ENCODE measurements at regions not wholly inside any gene's neighbourhood (a gene's known extent, or its start where the extent isn't known, plus 50 kb on each side); places are given as distances from the start of the nearest gene placed in this dataset.
"Not testable (repeated sequence)": the region's sequence is repeated elsewhere in the genome, so short reads cannot be mapped to it uniquely, and the experiment has no call there.

DNA sequence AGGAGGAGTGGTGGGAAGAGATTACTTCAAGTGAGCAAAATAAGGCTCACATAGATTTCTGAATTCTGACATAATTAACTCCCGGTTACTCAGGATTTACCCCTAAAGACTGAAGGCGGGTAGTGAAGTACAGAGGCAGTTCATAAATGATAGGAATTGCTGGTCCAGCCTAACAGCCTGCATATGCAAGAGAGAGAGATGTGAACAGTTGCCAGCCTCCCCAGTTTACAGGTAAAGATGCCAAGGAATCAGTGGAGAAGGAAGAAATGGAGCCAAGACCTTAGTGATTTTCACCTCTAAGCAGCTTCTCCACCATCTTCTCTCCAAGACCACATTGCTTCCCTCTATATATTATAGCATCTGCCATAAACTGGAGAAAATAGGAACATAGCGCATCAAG, 91.8 kb upstream of the THUMPD2 start:
- Mint-ChIP-seq H3K27me3 (ENCODE audit: unreplicated experiment) (peaks cover 7% of the 10 kb centered on the region), H3K36me3 (ENCODE audit: unreplicated experiment) (no peaks in the 10 kb centered on the region), H3K9me3 (ENCODE audit: unreplicated experiment) (peaks cover 5% of the 10 kb centered on the region), H3K27ac (ENCODE audit: unreplicated experiment) (no peak overlapping the region), H3K4me3 (ENCODE audit: unreplicated experiment) (no peak overlapping the region), H3K4me1 (ENCODE audit: low read depth, unreplicated experiment) (peaks cover 12% of the 10 kb centered on the region)
- TF ChIP-seq, protein P1, sequence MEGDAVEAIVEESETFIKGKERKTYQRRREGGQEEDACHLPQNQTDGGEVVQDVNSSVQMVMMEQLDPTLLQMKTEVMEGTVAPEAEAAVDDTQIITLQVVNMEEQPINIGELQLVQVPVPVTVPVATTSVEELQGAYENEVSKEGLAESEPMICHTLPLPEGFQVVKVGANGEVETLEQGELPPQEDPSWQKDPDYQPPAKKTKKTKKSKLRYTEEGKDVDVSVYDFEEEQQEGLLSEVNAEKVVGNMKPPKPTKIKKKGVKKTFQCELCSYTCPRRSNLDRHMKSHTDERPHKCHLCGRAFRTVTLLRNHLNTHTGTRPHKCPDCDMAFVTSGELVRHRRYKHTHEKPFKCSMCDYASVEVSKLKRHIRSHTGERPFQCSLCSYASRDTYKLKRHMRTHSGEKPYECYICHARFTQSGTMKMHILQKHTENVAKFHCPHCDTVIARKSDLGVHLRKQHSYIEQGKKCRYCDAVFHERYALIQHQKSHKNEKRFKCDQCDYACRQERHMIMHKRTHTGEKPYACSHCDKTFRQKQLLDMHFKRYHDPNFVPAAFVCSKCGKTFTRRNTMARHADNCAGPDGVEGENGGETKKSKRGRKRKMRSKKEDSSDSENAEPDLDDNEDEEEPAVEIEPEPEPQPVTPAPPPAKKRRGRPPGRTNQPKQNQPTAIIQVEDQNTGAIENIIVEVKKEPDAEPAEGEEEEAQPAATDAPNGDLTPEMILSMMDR (IDR thresholded peaks at IDR 0.05; ENCODE audit: partially characterized antibody, unreplicated experiment), result no peak
- DNase-seq, result no peak

DNA sequence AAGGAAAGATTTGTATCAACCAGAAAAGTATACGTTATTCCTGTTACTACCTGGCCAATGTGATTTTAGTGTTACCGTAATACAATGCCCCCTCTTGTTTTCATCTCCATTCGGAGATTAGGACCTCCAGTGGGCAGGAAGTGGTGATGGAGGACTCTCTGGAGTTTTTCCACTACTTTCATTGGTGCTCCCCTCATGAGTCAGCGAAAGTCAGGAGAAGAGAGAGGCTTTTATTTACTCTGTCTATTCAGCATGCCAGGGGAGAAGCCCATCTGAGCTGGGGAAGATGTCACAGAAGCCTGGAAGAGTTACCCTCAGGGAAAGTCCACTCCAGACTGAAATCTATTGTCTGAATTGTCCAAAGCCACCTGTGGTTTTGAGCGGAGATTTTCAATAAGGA, 88.2 kb upstream of the THUMPD2 start:
- Mint-ChIP-seq H3K9me3 (ENCODE audit: unreplicated experiment) (peaks cover 10% of the 10 kb centered on the region), H3K4me1 (ENCODE audit: low read depth, unreplicated experiment) (peaks cover 12% of the 10 kb centered on the region), H3K4me3 (ENCODE audit: unreplicated experiment) (no peak overlapping the region), H3K27me3 (ENCODE audit: unreplicated experiment) (peaks cover 10% of the 10 kb centered on the region), H3K27ac (ENCODE audit: unreplicated experiment) (no peak overlapping the region), H3K36me3 (ENCODE audit: unreplicated experiment) (peaks cover 11% of the 10 kb centered on the region)
- DNase-seq, result no peak
- TF ChIP-seq, protein P1 (IDR thresholded peaks at IDR 0.05; ENCODE audit: partially characterized antibody, unreplicated experiment), result no peak

DNA sequence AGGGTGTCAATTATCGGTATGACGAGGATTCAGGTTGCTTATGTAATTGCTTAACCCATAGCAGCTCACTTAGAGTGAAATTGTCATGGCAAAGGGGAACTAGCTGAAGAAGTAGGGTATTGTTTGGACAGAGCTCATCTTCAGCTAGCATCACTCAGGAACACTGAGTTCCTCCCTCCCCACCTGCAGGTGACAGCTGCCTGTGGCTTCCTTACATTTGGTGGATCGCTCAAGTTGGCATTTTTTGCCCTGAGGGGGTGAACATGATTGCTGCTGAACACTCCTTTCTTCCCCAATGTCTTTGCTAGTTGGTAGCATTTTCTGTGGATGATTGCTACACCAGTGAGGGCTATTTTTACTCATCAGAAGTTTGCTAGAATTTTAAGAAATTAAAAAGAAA, 86.7 kb upstream of the THUMPD2 start:
- peaks cover 7% of the 10 kb centered on the region for H3K27me3 Mint-ChIP-seq (ENCODE audit: unreplicated experiment)
- no peak for DNase-seq
- H3K4me3 Mint-ChIP-seq (ENCODE audit: unreplicated experiment), result no peak overlapping the region
- H3K9me3 Mint-ChIP-seq (ENCODE audit: unreplicated experiment), result peaks cover 5% of the 10 kb centered on the region
- H3K4me1 Mint-ChIP-seq (ENCODE audit: low read depth, unreplicated experiment), result peaks cover 3% of the 10 kb centered on the region
- no peak overlapping the region for H3K27ac Mint-ChIP-seq (ENCODE audit: unreplicated experiment)
- H3K36me3 Mint-ChIP-seq (ENCODE audit: unreplicated experiment), result peaks cover 11% of the 10 kb centered on the region
- TF ChIP-seq, protein P1 (IDR thresholded peaks at IDR 0.05; ENCODE audit: partially characterized antibody, unreplicated experiment), result no peak

DNA sequence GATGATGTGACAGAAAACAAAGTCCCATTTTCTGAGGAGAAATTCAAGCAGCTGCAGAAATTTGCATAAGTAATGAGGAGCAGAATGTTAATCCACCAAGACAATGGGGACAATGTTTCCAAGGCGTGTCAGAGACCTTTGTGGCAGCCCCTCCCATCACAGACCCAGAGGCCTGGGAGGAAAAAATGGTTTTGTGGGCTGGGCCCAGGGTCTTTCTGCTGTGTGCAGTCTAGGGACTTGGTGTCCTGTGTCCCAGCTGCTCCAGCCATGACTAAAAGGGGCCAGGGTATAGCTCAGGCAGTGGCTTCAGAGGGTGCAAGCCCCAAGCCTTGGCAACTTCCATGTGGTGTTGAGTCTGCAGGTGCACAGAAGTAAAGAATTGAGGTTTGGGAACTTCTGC, 84.6 kb upstream of the THUMPD2 start:
- DNase-seq; H3K4me1 Mint-ChIP-seq (ENCODE audit: low read depth, unreplicated experiment); H3K27ac Mint-ChIP-seq (ENCODE audit: unreplicated experiment); H3K9me3 Mint-ChIP-seq (ENCODE audit: unreplicated experiment); H3K4me3 Mint-ChIP-seq (ENCODE audit: unreplicated experiment); H3K27me3 Mint-ChIP-seq (ENCODE audit: unreplicated experiment): not testable (repeated sequence)
- H3K36me3 Mint-ChIP-seq (ENCODE audit: unreplicated experiment), result peaks cover 11% of the 10 kb centered on the region

DNA sequence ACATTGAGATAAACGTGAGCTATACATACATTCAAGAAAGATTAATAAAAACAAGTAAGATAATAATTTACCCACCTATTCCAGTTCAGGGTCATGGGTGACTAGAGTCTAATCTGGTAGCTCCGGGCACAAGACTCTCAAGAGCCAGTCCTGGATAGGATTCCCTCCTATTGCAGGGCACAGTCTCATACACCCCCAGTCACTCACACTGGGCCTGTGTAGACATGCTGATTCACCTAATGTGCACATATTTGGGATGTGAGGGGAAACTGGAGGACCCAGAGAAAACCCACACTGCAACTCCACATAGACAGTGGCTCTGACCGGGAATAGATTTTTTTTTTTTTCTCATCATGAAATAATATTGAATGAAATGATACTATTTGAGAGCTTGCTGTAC, 81.5 kb upstream of the THUMPD2 start:
- H3K27ac Mint-ChIP-seq (ENCODE audit: unreplicated experiment), result no peak overlapping the region
- no peaks in the 10 kb centered on the region for H3K4me1 Mint-ChIP-seq (ENCODE audit: low read depth, unreplicated experiment)
- no peak overlapping the region for H3K4me3 Mint-ChIP-seq (ENCODE audit: unreplicated experiment)
- peaks cover 5% of the 10 kb centered on the region for H3K9me3 Mint-ChIP-seq (ENCODE audit: unreplicated experiment)
- TF ChIP-seq, protein P1 (IDR thresholded peaks at IDR 0.05; ENCODE audit: partially characterized antibody, unreplicated experiment), result no peak
- H3K36me3 Mint-ChIP-seq (ENCODE audit: unreplicated experiment), result peaks cover 11% of the 10 kb centered on the region
- H3K27me3 Mint-ChIP-seq (ENCODE audit: unreplicated experiment), result peaks cover 3% of the 10 kb centered on the region
- no peak for DNase-seq

DNA sequence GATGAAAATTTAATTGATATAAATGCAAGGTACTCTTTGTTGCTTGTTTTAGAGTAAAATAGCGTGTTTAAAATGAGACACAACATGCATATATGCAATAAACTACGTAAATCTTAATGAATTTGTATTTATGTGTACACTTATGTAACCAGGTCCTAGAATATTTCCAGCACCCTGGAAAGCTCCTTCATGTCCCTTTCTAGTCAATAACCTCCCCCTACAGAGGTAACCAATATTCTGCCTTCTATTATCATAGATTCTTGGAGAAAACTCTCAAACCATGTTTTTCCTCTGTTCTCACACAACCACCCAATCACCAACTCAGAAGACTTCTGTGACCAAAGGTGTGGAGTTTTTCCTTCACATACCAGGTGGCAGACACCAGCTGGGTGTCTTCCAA, 79.6 kb upstream of the THUMPD2 start:
- Mint-ChIP-seq H3K27ac (ENCODE audit: unreplicated experiment) (no peak overlapping the region), H3K9me3 (ENCODE audit: unreplicated experiment) (peaks cover 1% of the 10 kb centered on the region), H3K36me3 (ENCODE audit: unreplicated experiment) (peaks cover 11% of the 10 kb centered on the region), H3K4me1 (ENCODE audit: low read depth, unreplicated experiment) (peaks cover 2% of the 10 kb centered on the region), H3K4me3 (ENCODE audit: unreplicated experiment) (no peak overlapping the region), H3K27me3 (ENCODE audit: unreplicated experiment) (no peaks in the 10 kb centered on the region)
- TF ChIP-seq, protein P1 (IDR thresholded peaks at IDR 0.05; ENCODE audit: partially characterized antibody, unreplicated experiment), result no peak
- DNase-seq, result no peak

Measured in glutamatergic neuron (in vitro differentiated cells).